IPS DF 4.7 (cell line): ENCODE measurements at regions not wholly inside any gene's neighbourhood (a gene's known extent, or its start where the extent isn't known, plus 50 kb on each side); places are given as distances from the start of the nearest gene placed in this dataset.
"Not testable (repeated sequence)": the region's sequence is repeated elsewhere in the genome, so short reads cannot be mapped to it uniquely, and the experiment has no call there.

Source experiments
- DNase-seq: peaks from one replicate; pipeline ENCODE4 v3.0.0-alpha.2; 2013; ENCODE audit warnings: low spot score; ENCODE audit errors: extremely low read depth

DNA sequence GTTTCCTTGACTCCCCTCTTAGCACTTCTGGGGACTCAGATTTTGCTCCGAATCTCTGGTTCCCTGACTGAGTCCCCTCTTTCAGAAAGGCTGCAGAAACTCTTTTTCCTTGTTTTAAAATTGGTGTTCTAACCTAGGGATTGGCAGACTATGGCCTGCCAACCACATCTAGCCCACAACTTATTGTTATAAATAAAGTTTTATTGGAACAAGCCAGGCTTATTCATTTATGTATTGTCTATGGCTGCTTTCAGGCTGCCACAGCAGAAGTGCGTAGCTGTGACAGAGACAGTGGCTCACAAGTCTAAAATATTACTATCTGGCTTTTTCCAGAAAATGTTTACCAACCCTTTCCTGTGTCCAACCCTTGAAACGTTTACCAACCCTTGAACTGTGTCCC lies 81.7 kb downstream of the IER5 start:
- DNase-seq, result no peak

DNA sequence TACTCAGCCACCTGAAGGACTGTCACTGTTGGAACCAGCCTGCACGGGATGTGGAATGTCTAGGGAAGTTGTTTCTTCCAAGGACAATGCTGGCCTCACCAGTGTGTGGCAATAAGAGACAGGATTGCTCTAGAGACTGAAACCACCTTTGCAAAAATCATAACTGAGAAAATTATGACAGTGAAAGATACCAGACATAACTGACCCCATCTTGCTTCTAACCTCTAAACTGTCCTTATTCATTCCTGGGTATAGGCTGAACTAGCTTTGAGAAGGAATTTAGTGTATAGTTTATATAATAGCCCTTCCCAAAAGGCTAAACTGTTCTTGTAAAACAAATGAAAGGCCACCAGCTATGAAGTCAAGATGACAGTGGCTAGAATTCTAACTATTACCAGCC lies 83.6 kb downstream of the IER5 start:
- no peak for DNase-seq

DNA sequence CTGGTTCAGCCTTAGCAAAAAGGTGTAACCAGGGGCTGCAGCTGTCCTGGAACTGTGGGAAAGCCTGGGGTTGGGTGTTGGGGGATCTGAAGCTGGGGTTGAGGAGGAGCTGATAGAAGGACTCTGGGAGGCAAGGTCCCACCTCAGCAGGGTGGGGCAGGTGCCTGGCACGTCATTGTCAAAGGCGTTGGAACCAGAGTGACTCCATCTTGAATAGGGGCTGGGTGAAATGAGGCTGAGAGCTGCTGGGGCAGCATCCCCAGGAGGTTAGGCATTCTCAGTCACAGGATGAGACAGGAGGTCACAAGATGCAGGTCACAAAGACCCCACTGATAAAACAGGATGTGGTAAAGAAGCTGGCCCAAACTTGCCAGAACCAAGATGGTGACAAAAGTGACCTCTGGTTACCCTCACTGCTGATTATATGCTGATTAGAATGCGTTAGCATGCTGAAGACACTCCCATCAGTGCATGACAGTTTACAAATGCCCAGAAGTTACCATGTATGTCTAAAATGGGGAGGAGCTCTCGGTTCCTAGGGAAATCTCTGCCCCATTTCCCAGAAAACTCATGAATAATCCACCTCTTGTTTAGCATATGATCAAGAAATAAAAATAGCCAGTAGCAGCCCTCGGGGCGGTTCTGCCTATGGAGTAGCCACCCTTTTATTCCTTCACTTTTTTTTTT lies 85.4 kb downstream of the IER5 start:
- DNase-seq, result no peak

DNA sequence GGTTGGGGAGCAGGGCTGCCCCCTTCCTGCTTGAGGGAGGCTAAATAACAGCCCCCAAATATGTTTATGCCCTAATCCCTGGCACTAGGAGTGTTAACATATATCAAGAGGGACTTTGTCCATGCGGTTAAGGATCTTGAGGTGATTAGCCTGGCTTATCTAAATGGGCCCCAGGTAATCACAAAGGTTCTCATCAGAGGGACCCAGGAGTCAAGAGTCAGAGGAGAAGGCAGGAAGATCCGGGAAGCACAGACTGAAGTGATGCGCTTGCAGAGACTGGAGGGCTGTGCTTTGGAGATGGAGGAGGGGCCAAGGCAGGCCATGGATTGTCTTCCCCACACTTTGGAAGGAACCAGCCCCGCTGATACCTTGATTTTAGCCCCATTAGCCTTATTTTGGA lies 86.4 kb downstream of the IER5 start:
- no peak for DNase-seq

GRCh38 chr1:181175356-181175910 lies 86.9 kb downstream of the IER5 start:
- DNase-seq, result no peak

- no peak for DNase-seq
Observed at GRCh38 chr1:181175955-181176354, 87.5 kb downstream of the IER5 start.

DNA sequence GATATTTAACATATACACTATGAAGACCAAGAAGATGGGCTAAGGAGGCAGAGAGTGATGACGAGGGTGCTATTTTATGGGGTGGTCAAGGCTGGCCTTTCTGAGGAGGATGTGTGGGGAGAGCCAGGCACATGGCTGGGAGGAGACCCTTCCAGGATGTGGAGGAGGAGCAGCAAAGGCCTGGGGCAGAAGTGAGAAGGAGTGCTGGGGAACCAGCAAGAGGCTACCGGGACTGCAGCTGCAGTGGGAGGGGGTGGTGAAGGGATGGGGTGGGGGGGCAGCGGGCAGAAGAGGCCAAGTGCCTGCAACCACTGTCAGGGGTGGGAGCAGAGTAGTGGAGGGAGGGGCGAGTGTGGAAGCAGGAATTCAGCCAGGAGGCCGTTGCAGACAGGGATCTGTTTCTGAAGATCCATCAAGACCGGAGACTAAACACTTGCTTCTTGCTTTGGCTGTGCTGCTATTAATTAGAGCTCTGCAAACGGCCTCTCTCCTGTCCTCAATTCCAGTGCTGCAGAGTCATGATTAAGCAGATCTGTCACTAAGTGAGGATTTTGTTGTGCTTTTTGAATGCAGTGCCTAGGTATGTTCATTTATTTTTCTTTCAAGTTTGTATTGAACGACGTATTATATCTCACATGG lies 89.9 kb downstream of the IER5 start:
- DNase-seq, result no peak

DNA sequence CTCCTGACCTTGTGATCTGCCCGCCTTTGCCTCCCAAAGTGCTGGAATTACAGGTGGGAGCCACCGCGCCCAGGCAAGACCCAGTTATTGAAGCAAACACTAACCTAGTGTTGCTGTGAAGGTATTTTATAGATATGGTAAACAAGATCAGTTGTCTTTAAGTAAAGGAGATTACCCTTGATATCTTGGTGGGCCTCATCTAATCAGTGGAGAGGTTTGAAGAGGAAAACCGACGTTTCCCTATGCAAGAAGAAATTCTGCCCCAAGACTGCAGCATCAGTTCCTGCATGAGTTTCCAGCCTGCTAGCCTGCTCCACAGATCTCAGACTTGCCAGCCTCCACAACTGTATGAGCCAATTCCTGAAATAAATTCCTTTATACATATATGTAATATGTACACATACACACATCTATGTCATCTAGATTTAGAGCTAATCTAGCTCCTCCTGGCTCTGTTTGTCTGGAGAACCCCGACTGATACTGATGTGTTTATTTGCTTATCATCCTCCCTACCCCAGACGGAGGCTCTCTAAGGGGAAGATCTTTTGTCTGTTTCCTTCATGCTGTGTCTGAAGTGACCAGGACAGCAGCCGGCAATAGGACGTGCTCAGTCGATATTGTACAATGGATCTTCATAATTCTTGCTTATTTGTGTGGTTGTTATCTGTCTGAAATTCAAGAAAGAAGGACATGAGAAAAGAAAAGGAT lies 90.9 kb downstream of the IER5 start:
- DNase-seq, result no peak

DNA sequence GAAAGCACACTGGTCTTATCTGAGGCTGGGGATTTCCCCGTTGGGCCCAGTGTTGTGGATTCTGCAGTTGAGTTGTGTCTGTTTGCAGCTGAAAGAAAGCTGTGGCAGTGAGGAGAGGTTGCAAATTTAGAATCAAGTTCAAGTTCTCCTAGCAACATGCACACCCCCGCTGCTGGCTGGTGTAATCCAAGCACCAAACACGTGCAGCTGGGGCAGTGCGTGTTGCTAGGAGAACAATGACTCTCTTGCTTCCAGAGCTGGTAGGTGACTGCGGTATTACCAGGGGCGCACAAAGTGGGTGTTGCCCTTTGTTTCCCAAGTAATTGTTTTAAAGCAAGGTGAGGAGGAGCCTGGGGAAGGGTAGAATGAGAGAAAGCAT lies 91.5 kb downstream of the IER5 start:
- DNase-seq, result no peak

DNA sequence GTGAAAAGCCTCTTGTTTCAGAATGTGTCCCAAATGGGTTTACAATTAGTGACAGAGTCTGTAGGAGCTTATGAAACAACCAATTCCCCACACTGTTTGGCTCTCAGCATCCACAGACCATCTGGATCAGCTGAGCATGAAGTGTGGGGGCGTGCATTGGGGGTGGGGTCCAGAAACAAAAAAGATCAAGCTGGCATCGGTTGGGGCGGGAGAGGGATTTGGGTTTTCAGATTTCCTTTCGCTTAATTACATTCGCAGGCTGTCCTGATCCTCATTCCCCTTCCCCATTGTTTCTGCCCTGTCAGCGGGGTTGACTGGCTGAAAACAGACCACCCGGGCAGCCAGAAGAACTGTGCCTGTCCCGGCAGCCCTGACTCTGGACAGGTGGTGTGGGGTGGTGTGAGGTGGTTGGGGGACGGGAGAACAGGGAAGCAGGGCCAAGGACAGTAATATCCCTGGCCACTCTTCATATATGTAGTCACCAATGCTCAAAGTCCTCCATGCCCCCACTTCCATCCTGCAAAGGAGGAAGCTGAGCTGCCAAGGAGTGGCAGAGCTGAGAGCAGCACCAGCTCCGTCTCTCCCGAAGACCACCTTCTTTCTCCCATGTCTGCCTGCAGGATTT lies 92.0 kb downstream of the IER5 start:
- DNase-seq, result no peak

GRCh38 chr1:181181792-181182585 lies 93.5 kb downstream of the IER5 start:
- no peak for DNase-seq

DNA sequence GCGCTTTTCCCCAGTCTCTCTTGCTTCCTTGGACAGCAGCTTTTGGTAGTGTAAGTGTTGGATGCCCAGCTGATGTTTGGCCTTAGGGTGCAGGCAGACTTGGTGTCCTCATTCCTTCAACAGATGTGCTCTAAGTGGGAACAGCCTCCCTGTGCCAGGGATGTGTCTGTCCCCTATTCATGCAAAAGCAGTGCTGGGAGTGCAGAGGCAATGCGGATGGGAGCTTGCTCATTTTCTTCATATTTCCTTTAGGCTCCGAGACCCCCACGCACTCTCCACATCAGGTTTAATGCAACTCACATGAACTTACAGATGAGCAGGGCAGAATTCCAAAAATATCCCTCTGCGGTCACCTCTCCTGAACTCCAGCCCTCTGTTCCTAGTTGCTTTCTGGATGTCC lies 96.1 kb downstream of the IER5 start:
- no peak for DNase-seq

DNA sequence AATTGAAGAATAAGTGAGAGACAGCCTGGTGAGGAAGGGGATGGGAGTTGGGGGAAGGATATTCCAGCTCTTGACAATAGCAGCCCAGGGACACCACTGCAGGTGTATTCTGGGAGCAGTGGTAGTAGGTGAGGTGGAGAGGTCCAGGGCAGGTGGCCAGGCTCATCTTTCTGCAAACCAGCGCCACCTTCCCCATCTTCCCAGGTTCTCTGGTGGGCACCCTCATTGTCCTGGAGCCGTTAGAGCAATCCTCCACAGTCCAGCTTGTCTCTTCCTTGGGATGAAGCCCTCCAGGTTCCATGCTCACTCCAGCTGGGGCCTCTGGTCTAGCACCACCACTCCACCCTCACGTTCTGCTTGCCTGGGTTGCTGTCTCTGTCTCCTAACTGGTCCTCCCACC lies 97.0 kb downstream of the IER5 start:
- DNase-seq, result no peak

- not testable (repeated sequence) for DNase-seq
Observed at GRCh38 chr1:181186133-181186532, 97.6 kb downstream of the IER5 start.

DNA sequence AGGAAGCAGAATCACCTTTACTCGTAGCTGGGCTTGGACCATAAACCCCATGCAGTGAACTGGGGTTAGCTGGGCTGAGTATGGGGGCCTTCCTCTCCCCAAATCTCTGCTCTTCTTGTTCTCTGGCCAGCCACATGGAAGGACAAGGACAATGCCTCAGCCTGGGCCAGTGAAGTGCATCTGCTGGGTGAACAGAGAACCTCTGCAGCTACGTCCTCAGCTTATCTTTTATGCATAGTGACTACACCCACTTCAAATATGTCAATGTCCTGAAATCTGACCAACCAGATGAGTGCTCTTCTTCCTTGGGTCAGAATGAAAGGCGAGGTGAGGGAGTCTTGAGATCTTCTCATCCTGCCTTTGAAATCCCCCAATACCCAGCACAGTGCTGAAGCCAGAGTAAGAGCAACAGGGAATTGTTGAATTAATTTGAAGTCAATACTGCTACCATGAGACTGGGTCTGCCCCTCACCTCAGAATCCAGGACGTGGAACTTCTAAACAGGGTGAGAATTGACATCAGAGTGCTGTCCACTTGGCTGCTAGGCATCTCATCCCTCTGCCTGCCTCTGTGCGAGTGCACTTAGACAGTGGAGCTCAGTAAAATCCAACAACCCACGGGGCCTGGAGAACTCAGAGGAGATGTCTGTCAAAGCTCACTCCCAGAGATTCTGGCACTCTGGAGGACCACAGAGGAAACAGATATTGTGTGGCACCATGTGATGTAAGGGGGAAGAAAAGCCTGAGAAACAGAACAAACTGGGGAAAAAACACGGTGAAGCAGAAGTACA lies 99.0 kb downstream of the IER5 start:
- no peak for DNase-seq

- no peak for DNase-seq
Observed at GRCh38 chr1:181189245-181189644, 100.7 kb downstream of the IER5 start.

GRCh38 chr1:181189691-181190363 lies 101.3 kb downstream of the IER5 start:
- no peak for DNase-seq

GRCh38 chr1:181190364-181191035 lies 102.0 kb downstream of the IER5 start:
- no peak for DNase-seq

DNA sequence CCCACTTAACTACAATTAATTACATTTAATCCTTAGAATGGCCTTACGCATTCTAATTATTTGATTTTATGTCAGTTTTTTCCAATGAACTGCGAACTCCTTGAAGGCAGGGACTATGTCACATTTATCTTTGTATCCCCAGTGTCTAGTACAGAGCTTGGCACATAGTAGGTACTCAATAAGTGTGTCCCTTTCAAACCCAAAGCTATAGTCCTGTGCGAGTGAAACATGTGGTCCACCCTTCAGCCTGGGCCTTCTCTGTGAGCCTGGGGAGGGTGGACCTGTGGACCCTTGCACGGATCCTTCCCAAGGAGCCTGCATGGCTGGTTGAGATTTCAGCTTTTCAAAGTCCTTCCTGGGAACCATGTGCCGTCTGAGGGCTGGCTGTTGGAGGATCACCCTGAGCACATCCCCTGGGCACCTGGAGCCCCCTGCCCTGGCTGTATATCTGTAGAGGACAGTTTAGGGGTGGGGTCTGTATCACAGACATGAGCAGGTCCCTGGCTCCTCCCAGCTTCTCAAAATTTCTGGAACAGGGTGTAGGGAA lies 103.1 kb downstream of the IER5 start:
- DNase-seq, result no peak
